ENCODE measurements at regions not wholly inside any gene's neighbourhood (a gene's known extent, or its start where the extent isn't known, plus 50 kb on each side); places are given as distances from the start of the nearest gene placed in this dataset.

- no peak overlapping the region for H3K4me3 ChIP-seq
- TF ChIP-seq, protein P1, sequence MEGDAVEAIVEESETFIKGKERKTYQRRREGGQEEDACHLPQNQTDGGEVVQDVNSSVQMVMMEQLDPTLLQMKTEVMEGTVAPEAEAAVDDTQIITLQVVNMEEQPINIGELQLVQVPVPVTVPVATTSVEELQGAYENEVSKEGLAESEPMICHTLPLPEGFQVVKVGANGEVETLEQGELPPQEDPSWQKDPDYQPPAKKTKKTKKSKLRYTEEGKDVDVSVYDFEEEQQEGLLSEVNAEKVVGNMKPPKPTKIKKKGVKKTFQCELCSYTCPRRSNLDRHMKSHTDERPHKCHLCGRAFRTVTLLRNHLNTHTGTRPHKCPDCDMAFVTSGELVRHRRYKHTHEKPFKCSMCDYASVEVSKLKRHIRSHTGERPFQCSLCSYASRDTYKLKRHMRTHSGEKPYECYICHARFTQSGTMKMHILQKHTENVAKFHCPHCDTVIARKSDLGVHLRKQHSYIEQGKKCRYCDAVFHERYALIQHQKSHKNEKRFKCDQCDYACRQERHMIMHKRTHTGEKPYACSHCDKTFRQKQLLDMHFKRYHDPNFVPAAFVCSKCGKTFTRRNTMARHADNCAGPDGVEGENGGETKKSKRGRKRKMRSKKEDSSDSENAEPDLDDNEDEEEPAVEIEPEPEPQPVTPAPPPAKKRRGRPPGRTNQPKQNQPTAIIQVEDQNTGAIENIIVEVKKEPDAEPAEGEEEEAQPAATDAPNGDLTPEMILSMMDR (IDR thresholded peaks at IDR 0.05), result no peak
- no peak for TF ChIP-seq EP300 (IDR thresholded peaks at IDR 0.05)
- TF ChIP-seq POLR2A (IDR thresholded peaks at IDR 0.05), result no peak
- WGBS, 3 donors, result 62 to 84% (median 64%) methylated on average over 7 of the region's 7 CpGs
- H3K27me3 ChIP-seq, result no peaks in the 10 kb centered on the region
- H3K27ac ChIP-seq, result no peak overlapping the region
- no peaks in the 10 kb centered on the region for H3K9me3 ChIP-seq
- DNase-seq, result no peak
- H3K4me1 ChIP-seq (ENCODE audit: insufficient read depth), result no peaks in the 10 kb centered on the region
- no peaks in the 10 kb centered on the region for H3K36me3 ChIP-seq
- intact Hi-C loops (cut with DNase I), result no loop called here
These were observed 433.4 kb downstream of the BRD1 start for GRCh38 chr22:49394116-49394785.

DNA sequence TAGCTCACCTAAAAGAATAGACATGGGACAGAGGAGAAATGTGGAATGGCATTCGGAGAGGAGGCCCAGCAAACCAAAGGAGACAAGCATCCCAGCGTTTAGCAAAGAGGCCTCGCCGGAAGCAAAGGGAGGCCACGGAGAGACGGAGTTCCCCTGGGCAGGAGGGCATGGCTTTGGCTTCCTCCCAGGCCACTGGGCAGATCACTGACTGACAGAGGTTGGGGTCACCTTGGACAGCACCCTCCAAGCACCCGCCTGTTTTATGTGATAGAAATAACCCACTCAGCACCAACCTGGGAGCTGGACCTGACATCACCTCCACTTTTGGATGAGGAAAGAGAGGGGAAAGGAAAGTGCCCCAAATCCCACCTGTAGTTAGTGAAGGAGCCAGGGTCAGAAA, 434.1 kb downstream of the BRD1 start:
- WGBS, 3 donors, result 77 to 89% (median 85%) methylated on average over 7 of the region's 7 CpGs
- DNase-seq, result no peak
- TF ChIP-seq POLR2A (IDR thresholded peaks at IDR 0.05) (no peak), EP300 (IDR thresholded peaks at IDR 0.05) (no peak)
- TF ChIP-seq, protein P1 (IDR thresholded peaks at IDR 0.05), result no peak
- Histone ChIP-seq H3K36me3 (no peaks in the 10 kb centered on the region), H3K27ac (no peak overlapping the region), H3K9me3 (no peaks in the 10 kb centered on the region), H3K27me3 (no peaks in the 10 kb centered on the region), H3K4me1 (ENCODE audit: insufficient read depth) (no peaks in the 10 kb centered on the region), H3K4me3 (no peak overlapping the region)
- intact Hi-C loops (cut with DNase I), result no loop called here

- DNase-seq, result no peak
- 77 to 79% (median 77%) methylated on average over 12 of the region's 12 CpGs for WGBS, 3 donors
- H3K27me3 ChIP-seq, result no peaks in the 10 kb centered on the region
These were observed 434.7 kb downstream of the BRD1 start for GRCh38 chr22:49392841-49393510.

DNA sequence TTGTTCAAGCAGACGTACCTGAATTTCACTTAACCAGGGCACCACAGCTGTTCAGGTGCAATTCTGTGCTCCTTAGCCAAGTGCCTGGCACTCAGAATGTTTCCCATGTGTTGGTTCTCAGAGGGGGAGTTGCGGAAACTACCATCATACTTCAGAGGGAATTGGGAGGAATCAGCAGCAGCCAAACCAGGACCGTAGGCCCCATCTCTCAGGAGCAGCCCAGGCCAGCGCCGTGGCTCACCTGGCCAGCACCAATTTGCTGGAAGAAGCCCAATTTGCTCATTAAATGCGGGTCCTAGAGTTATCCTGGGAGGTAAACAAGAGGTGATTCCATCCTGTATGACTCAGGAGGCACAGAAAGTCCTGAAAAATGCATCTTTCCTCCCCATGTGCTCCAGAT, 435.4 kb downstream of the BRD1 start:
- Histone ChIP-seq H3K36me3 (no peaks in the 10 kb centered on the region), H3K4me1 (ENCODE audit: insufficient read depth) (no peaks in the 10 kb centered on the region), H3K9me3 (no peaks in the 10 kb centered on the region), H3K4me3 (no peak overlapping the region), H3K27ac (no peak overlapping the region), H3K27me3 (no peaks in the 10 kb centered on the region)
- intact Hi-C loops (cut with DNase I), result no loop called here
- TF ChIP-seq EP300 (IDR thresholded peaks at IDR 0.05) (no peak), POLR2A (IDR thresholded peaks at IDR 0.05) (no peak)
- TF ChIP-seq, protein P1 (IDR thresholded peaks at IDR 0.05), result no peak
- 74 to 91% (median 79%) methylated on average over 6 of the region's 6 CpGs for WGBS, 3 donors
- DNase-seq, result no peak

More at GRCh38 chr22:49392841-49393510, 434.7 kb downstream of the BRD1 start:
- H3K9me3 ChIP-seq, result no peaks in the 10 kb centered on the region
- H3K36me3 ChIP-seq, result no peaks in the 10 kb centered on the region
- H3K4me1 ChIP-seq (ENCODE audit: insufficient read depth), result no peaks in the 10 kb centered on the region
- H3K4me3 ChIP-seq, result no peak overlapping the region
- no peak overlapping the region for H3K27ac ChIP-seq
- TF ChIP-seq POLR2A (IDR thresholded peaks at IDR 0.05), result no peak
- TF ChIP-seq EP300 (IDR thresholded peaks at IDR 0.05), result no peak
- TF ChIP-seq, protein P1 (IDR thresholded peaks at IDR 0.05), result no peak
- intact Hi-C loops (cut with DNase I), result no loop called here
